ENCODE measurements at regions not wholly inside any gene's neighbourhood (a gene's known extent, or its start where the extent isn't known, plus 50 kb on each side); places are given as distances from the start of the nearest gene placed in this dataset.

- no peak for TF ChIP-seq POLR2AphosphoS5 (IDR thresholded peaks at IDR 0.05; ENCODE audit: low read depth, low read length)
- TF ChIP-seq POLR2A (IDR thresholded peaks at IDR 0.05; ENCODE audit: low read depth, low read length): no peak
Measured at GRCh38 chr3:7950890-7951289, 550.7 kb upstream of the LMCD1 start.
